C4-2B (cell line): ENCODE measurements at regions not wholly inside any gene's neighbourhood (a gene's known extent, or its start where the extent isn't known, plus 50 kb on each side); places are given as distances from the start of the nearest gene placed in this dataset.

ENCODE experiments used
- CTCF ChIP-seq: fragments of 450-650 bp; conservative IDR thresholded peaks from 2 replicates; pipeline ENCODE4 v1.5.1; 2017; ENCODE audit warnings: mild to moderate bottlenecking
- ZFX ChIP-seq: fragments of 450-650 bp; IDR thresholded peaks from 2 replicates; pipeline ENCODE4 v1.6.1; 2017

- TF ChIP-seq CTCF (no peak), ZFX (no peak)
These were observed 101.2 kb upstream of the MAP4K4 start for GRCh38 chr2:101596333-101596732.
